Calu3 (cell line): ENCODE measurements at regions not wholly inside any gene's neighbourhood (a gene's known extent, or its start where the extent isn't known, plus 50 kb on each side); places are given as distances from the start of the nearest gene placed in this dataset.

Source experiments
- BruUV-seq: library from RNA; stranded (reverse); fragments of 400-500 nt; replicated peaks from 2 replicates; lab custom pipeline; 2021; lab: Mats Ljungman, UMichigan
- CTCF ChIA-PET: fragments of 300-600 bp; sonication (Branson Sonifier 250); formaldehyde crosslinking; loops from one replicate; lab custom pipeline; 2022; ENCODE audit warnings: antibody characterized with exemption; lab: Charles Lee
- DNase-seq: peaks from one replicate; pipeline ENCODE4 v3.0.0; 2022
- H3K27ac Mint-ChIP-seq: one replicate; pipeline ENCODE4 v1.8.0; 2022; ENCODE audit warnings: mixed read lengths; ENCODE audit not compliant: unreplicated experiment
- H3K27me3 Mint-ChIP-seq: one replicate; pipeline ENCODE4 v1.8.0; 2022; ENCODE audit warnings: mixed read lengths; ENCODE audit not compliant: unreplicated experiment
- H3K36me3 Mint-ChIP-seq: one replicate; pipeline ENCODE4 v1.8.0; 2022; ENCODE audit warnings: mild to moderate bottlenecking, moderate library complexity, mixed read lengths; ENCODE audit not compliant: insufficient read depth, unreplicated experiment
- H3K4me1 Mint-ChIP-seq: one replicate; pipeline ENCODE4 v1.8.0; 2022; ENCODE audit warnings: mild to moderate bottlenecking, low read depth, mixed read lengths; ENCODE audit not compliant: unreplicated experiment
- H3K4me3 Mint-ChIP-seq: one replicate; pipeline ENCODE4 v1.8.0; 2022; ENCODE audit warnings: mild to moderate bottlenecking, low read depth, moderate library complexity, mixed read lengths; ENCODE audit not compliant: unreplicated experiment
- H3K9me3 Mint-ChIP-seq: one replicate; pipeline ENCODE4 v1.8.0; 2022; ENCODE audit warnings: low read depth, mixed read lengths; ENCODE audit not compliant: unreplicated experiment
- intact Hi-C: fragments of 100-400 bp; cut with micrococcal nuclease; formaldehyde crosslinking; loops from one replicate; pipeline ENCODE4 v1.10.0; 2022; ENCODE audit not compliant: unreplicated experiment
- TF ChIP-seq, protein P1 (sequence below): fragments of 200-600 bp; IDR thresholded peaks from one replicate; pipeline ENCODE4 v1.8.0; 2022; ENCODE audit warnings: antibody characterized with exemption; ENCODE audit not compliant: unreplicated experiment

DNA sequence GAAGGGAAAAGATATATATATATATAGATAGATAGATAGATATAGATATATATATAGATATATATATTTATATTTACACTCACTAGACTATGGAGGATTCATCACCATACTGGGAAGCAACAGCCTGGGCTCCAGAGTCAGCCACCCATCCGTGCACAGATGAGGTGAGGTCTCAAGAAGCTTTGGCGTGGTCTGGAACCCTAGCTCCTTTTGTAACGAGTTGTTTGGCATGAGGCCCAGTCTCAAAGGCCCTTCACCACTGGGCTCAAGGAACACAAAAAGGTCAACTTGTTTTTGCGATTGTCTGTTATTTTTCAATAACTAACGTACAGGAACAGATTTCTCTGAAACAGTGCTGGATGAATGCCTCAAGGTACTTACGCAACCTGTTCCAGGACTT is 448.7 kb downstream of the CMPK2 start:
- no peak overlapping the region for H3K27ac Mint-ChIP-seq
- H3K4me3 Mint-ChIP-seq = no peak overlapping the region
- H3K4me1 Mint-ChIP-seq = no peaks in the 10 kb centered on the region
- H3K27me3 Mint-ChIP-seq = no peaks in the 10 kb centered on the region
- peaks cover 15% of the 10 kb centered on the region for H3K9me3 Mint-ChIP-seq
- intact Hi-C loops = no loop called here
- no peak for DNase-seq
- TF ChIP-seq, protein P1, sequence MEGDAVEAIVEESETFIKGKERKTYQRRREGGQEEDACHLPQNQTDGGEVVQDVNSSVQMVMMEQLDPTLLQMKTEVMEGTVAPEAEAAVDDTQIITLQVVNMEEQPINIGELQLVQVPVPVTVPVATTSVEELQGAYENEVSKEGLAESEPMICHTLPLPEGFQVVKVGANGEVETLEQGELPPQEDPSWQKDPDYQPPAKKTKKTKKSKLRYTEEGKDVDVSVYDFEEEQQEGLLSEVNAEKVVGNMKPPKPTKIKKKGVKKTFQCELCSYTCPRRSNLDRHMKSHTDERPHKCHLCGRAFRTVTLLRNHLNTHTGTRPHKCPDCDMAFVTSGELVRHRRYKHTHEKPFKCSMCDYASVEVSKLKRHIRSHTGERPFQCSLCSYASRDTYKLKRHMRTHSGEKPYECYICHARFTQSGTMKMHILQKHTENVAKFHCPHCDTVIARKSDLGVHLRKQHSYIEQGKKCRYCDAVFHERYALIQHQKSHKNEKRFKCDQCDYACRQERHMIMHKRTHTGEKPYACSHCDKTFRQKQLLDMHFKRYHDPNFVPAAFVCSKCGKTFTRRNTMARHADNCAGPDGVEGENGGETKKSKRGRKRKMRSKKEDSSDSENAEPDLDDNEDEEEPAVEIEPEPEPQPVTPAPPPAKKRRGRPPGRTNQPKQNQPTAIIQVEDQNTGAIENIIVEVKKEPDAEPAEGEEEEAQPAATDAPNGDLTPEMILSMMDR = no peak
- no TSS peak for BruUV-seq
- CTCF ChIA-PET = no interaction called here
- no peaks in the 10 kb centered on the region for H3K36me3 Mint-ChIP-seq

DNA sequence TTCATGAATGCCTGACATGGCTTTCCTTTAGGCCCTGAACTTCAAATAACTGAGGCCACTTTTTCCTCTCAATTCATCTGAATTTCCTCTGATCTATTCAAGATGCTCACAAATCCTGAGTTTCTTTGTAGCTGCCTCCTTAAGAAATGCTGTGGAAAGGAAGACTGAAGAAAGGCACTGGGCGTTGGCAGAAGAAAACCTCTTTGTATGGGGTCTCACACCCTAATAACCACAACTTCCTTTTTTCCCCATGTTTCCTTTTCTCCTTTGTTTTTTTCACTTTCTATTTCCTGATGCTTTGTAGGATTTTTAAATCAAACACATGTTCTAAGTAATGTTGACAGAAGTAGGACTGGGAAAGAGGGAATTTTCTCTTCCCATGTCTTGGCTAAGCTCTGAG is 447.4 kb downstream of the CMPK2 start:
- no peak overlapping the region for H3K27ac Mint-ChIP-seq
- no peaks in the 10 kb centered on the region for H3K36me3 Mint-ChIP-seq
- no peak overlapping the region for H3K4me3 Mint-ChIP-seq
- DNase-seq = no peak
- H3K27me3 Mint-ChIP-seq = no peaks in the 10 kb centered on the region
- no peaks in the 10 kb centered on the region for H3K4me1 Mint-ChIP-seq
- CTCF ChIA-PET = no interaction called here
- intact Hi-C loops = no loop called here
- no TSS peak for BruUV-seq
- TF ChIP-seq, protein P1 = no peak
- H3K9me3 Mint-ChIP-seq = peaks cover 12% of the 10 kb centered on the region

DNA sequence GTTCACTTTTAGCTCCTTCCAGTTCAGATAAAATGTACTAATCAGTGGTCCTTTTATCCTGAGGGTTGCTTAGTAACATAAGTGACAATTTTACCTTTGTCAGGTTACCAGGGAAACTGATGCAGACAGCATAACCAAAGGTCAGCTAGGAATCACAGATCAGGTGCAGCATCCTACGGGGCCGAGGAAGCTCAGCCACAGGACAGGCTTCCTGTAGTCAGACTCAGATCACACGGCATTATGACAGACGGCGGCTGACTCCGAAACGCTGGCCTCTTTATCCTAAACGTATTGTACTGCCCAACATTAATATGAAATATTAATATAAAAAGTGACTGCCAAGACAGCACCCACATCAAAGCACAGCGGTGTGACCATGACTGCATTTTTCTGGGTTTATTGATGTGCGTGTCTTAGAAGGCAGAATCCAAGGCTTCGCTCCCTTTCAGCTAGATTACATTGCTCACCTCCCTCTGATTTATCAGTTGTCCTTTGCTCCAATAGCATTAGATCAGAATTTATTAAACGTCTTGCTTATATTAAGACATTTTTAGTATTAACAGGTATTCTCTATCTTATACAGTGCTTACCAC is 444.5 kb downstream of the CMPK2 start:
- H3K9me3 Mint-ChIP-seq = peaks cover 9% of the 10 kb centered on the region
- intact Hi-C loops = no loop called here
- TF ChIP-seq, protein P1 = no peak
- H3K4me1 Mint-ChIP-seq = no peaks in the 10 kb centered on the region
- no peak overlapping the region for H3K4me3 Mint-ChIP-seq
- DNase-seq = no peak
- no peak overlapping the region for H3K27ac Mint-ChIP-seq
- CTCF ChIA-PET = no interaction called here
- no peaks in the 10 kb centered on the region for H3K27me3 Mint-ChIP-seq
- H3K36me3 Mint-ChIP-seq = no peaks in the 10 kb centered on the region
- BruUV-seq = no TSS peak

DNA sequence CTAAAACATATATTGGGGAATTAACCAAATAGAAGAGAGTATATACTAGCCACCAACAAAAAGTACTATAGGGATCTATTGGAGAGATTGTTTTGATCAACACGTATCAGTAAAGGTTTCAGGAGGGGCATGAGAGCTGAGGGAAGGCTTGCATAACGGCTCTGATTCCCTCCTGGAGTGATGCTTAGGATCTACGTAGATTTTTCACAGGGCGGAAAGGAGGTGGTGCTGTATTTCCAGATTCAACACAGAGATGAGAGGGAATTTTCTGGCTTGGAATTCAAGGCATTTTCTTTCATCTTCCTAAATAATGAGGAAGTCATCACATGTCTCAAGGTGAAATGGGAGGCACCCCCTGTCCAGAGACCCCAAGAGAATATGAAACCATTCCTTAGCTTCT is 443.8 kb downstream of the CMPK2 start:
- CTCF ChIA-PET = no interaction called here
- TF ChIP-seq, protein P1 = no peak

More for the DNA sequence above, 443.8 kb downstream of the CMPK2 start:
- no peaks in the 10 kb centered on the region for H3K4me1 Mint-ChIP-seq
- no peak overlapping the region for H3K27ac Mint-ChIP-seq
- intact Hi-C loops = no loop called here
- no peak for DNase-seq
- no peak overlapping the region for H3K4me3 Mint-ChIP-seq
- no peaks in the 10 kb centered on the region for H3K27me3 Mint-ChIP-seq
- no peaks in the 10 kb centered on the region for H3K36me3 Mint-ChIP-seq
- no TSS peak for BruUV-seq
- peaks cover 9% of the 10 kb centered on the region for H3K9me3 Mint-ChIP-seq
